ENCODE measurements at regions not wholly inside any gene's neighbourhood (a gene's known extent, or its start where the extent isn't known, plus 50 kb on each side); places are given as distances from the start of the nearest gene placed in this dataset.

DNA sequence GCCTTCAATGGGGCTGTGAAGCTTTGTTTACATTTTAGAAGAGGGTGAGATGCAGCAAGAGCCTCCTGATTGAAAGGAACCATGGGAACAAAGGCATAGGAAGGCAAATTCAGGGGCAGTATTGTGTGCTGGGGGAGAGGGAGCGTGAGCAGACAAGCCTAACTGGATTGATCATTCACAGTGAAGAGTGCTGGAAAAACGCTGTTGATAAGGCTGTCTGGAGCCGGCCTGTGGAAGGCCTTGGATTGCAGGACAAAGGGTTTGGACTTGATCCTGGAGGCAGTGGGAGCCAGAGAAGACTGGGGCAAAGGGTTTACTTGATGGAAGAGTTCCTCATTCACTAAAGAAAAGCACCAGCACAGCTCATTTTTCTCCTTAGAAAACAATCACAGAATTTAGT, 160.5 kb downstream of the PAH start:
- WGBS, 2 experiments (ENCODE audit: extremely low coverage in 2 of 2, insufficient read length in 1 of 2), result 57% methylated on average over 1 of the region's 3 CpGs; no CpG with 5 or more reads in 1 of the 2 experiments
- Histone ChIP-seq H4K5ac (ENCODE audit: low read depth, low read length) (no peak overlapping the region), H2BK120ac (ENCODE audit: low read depth, low read length) (no peak overlapping the region), H2BK20ac (ENCODE audit: low read depth, low read length) (no peak overlapping the region), H3K9me3 (ENCODE audit: control insufficient read depth, insufficient read depth, low read length) (no peaks in the 10 kb centered on the region), H3K79me1 (ENCODE audit: low read depth in 1 of 2, low read length in 2 of 2) (no peaks in the 10 kb centered on the region), H4K8ac (ENCODE audit: low read depth in 2 of 2, low read length in 2 of 2) (no peak overlapping the region), H3K56ac (ENCODE audit: extremely low read depth, insufficient read depth, low read length) (no peak overlapping the region), H2BK15ac (ENCODE audit: low read depth, low read length) (no peak overlapping the region), H3K27ac (ENCODE audit: insufficient read depth, low read length) (no peak overlapping the region), H2AK9ac (replicated peaks; ENCODE audit: low read depth, low read length, poor library complexity) (no peak overlapping the region), H3K4me3 (ENCODE audit: insufficient read depth, low read depth, low read length) (no peak overlapping the region), H3K36me3 (ENCODE audit: control insufficient read depth, insufficient read depth, low read length) (no peaks in the 10 kb centered on the region), H3K9ac (ENCODE audit: low read depth, low read length) (no peak overlapping the region), H3K23ac (ENCODE audit: low read depth, low read length) (no peak overlapping the region), H3K27me3 (ENCODE audit: control insufficient read depth, insufficient read depth, low read length) (no peaks in the 10 kb centered on the region), H3K18ac (ENCODE audit: low read depth, low read length) (no peak overlapping the region), H4K91ac (ENCODE audit: insufficient read depth, low read depth, low read length) (no peak overlapping the region), H2AK5ac (ENCODE audit: low read depth, low read length) (no peak overlapping the region), H3K4me2 (ENCODE audit: low read depth, low read length) (no peak overlapping the region), H2AFZ (replicated peaks; ENCODE audit: low read length, poor library complexity) (no peak overlapping the region), H3K9me1 (ENCODE audit: insufficient read depth, low read length) (no peaks in the 10 kb centered on the region), H4K20me1 (ENCODE audit: insufficient read depth, low read length) (no peaks in the 10 kb centered on the region), H3K14ac (replicated peaks; ENCODE audit: low read depth, low read length) (no peak overlapping the region), H3K4ac (ENCODE audit: low read depth, low read length) (no peak overlapping the region), H3K4me1 (ENCODE audit: control insufficient read depth, insufficient read depth, low read length) (no peaks in the 10 kb centered on the region), H2BK5ac (ENCODE audit: low read depth, low read length, poor library complexity, severe bottlenecking) (no peak overlapping the region)
- DNase-seq (no peak), ATAC-seq (ENCODE audit: low read depth) (no peak)
- ChIA-PET CTCF (no interaction called here), POLR2A (ENCODE audit: unreplicated experiment) (no interaction called here)
- TF ChIP-seq RAD21 (IDR thresholded peaks at IDR 0.05; ENCODE audit: low read length) (no peak), MAZ (IDR thresholded peaks at IDR 0.05; ENCODE audit: borderline replicate concordance, low read depth, low read length) (no peak), BHLHE40 (IDR thresholded peaks at IDR 0.05; ENCODE audit: low read depth, low read length) (no peak), CEBPB (IDR thresholded peaks at IDR 0.05; ENCODE audit: low read depth, low read length) (no peak), CHD1 (IDR thresholded peaks at IDR 0.05; ENCODE audit: low read depth, low read length) (no peak), FOS (IDR thresholded peaks at IDR 0.05; ENCODE audit: low read depth, low read length) (no peak), MAFK (IDR thresholded peaks at IDR 0.05; ENCODE audit: low read depth, low read length) (no peak), MXI1 (IDR thresholded peaks at IDR 0.05; ENCODE audit: borderline replicate concordance, low read depth, low read length) (no peak), RCOR1 (IDR thresholded peaks at IDR 0.05; ENCODE audit: insufficient replicate concordance, low read length) (no peak)
- TF ChIP-seq, protein P1, sequence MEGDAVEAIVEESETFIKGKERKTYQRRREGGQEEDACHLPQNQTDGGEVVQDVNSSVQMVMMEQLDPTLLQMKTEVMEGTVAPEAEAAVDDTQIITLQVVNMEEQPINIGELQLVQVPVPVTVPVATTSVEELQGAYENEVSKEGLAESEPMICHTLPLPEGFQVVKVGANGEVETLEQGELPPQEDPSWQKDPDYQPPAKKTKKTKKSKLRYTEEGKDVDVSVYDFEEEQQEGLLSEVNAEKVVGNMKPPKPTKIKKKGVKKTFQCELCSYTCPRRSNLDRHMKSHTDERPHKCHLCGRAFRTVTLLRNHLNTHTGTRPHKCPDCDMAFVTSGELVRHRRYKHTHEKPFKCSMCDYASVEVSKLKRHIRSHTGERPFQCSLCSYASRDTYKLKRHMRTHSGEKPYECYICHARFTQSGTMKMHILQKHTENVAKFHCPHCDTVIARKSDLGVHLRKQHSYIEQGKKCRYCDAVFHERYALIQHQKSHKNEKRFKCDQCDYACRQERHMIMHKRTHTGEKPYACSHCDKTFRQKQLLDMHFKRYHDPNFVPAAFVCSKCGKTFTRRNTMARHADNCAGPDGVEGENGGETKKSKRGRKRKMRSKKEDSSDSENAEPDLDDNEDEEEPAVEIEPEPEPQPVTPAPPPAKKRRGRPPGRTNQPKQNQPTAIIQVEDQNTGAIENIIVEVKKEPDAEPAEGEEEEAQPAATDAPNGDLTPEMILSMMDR (conservative IDR thresholded peaks at IDR 0.05; ENCODE audit: low read depth, low read length), result no peak
- dilution Hi-C loops (cut with HindIII; ENCODE audit: low sequenced_read_pairs, unreplicated experiment) (no loop called here), intact Hi-C loops (cut with micrococcal nuclease) (no loop called here), in situ Hi-C loops (cut with MboI; ENCODE audit: low sequenced_read_pairs) (no loop called here)
- BruUV-seq (replicated peaks), result no TSS peak
